HG02840 (cell line): ENCODE measurements at regions not wholly inside any gene's neighbourhood (a gene's known extent, or its start where the extent isn't known, plus 50 kb on each side); places are given as distances from the start of the nearest gene placed in this dataset.

Source experiments
- ATAC-seq: cut with Tn5 transposase; IDR thresholded peaks from one replicate; pipeline ENCODE4 v1.9.1; 2021; ENCODE audit warnings: mild to moderate bottlenecking, moderate library complexity, moderate number of reproducible peaks; ENCODE audit not compliant: unreplicated experiment, low FRiP score

- ATAC-seq: no peak
Observed at GRCh38 chr9:82367016-82367415, 378.4 kb downstream of the SPATA31D1 start.

- ATAC-seq: no peak
Observed at GRCh38 chr9:82367929-82368328, 379.4 kb downstream of the SPATA31D1 start.

GRCh38 chr9:82369251-82369945, 380.8 kb downstream of the SPATA31D1 start:
- ATAC-seq: no peak

GRCh38 chr9:82375041-82375440, 386.5 kb downstream of the SPATA31D1 start:
- no peak for ATAC-seq

- ATAC-seq: no peak
Observed at GRCh38 chr9:82376677-82377232, 388.2 kb downstream of the SPATA31D1 start.

- no peak for ATAC-seq
Observed at GRCh38 chr9:82382887-82383616, 394.5 kb downstream of the SPATA31D1 start.

GRCh38 chr9:82385633-82386032, 397.1 kb downstream of the SPATA31D1 start:
- no peak for ATAC-seq

GRCh38 chr9:82397534-82397933, 409.0 kb downstream of the SPATA31D1 start:
- ATAC-seq: no peak

GRCh38 chr9:82404196-82404870, 415.8 kb downstream of the SPATA31D1 start:
- ATAC-seq: no peak

GRCh38 chr9:82404881-82405280, 416.3 kb downstream of the SPATA31D1 start:
- no peak for ATAC-seq

- no peak for ATAC-seq
Observed at GRCh38 chr9:82406456-82407085, 418.0 kb downstream of the SPATA31D1 start.

GRCh38 chr9:82410306-82410705, 421.7 kb downstream of the SPATA31D1 start:
- ATAC-seq: peak; percentile 92

GRCh38 chr9:82410866-82411265, 422.3 kb downstream of the SPATA31D1 start:
- no peak for ATAC-seq

- ATAC-seq: no peak
Observed at GRCh38 chr9:82412586-82413305, 424.2 kb downstream of the SPATA31D1 start.

- ATAC-seq: no peak
Observed at GRCh38 chr9:82417501-82417900, 428.9 kb downstream of the SPATA31D1 start.

GRCh38 chr9:82418334-82418733, 429.8 kb downstream of the SPATA31D1 start:
- no peak for ATAC-seq

- no peak for ATAC-seq
Observed at GRCh38 chr9:82419696-82420486, 431.3 kb downstream of the SPATA31D1 start.

- ATAC-seq: no peak
Observed at GRCh38 chr9:82421498-82421897, 432.9 kb downstream of the SPATA31D1 start.

GRCh38 chr9:82423700-82424099, 435.1 kb downstream of the SPATA31D1 start:
- no peak for ATAC-seq
